ENCODE measurements at regions not wholly inside any gene's neighbourhood (a gene's known extent, or its start where the extent isn't known, plus 50 kb on each side); places are given as distances from the start of the nearest gene placed in this dataset.

DNA sequence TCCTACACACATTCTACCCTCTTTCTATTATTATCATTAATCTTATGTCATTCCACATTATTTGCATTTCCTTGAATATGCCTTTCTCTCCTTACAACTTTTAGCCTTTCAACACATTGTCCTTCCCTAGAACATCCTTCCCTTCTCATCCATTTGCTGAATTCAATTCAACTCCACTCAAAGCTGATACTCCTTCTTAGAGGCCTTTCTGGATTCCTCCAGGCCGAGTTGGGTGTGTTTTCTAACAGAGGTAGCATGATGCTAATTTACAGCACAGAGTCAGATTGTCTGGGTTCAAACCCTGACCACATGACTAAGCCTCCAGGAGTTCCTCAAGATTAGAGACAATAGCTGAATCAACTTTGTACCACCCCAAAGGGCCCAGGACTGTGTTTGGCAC lies 63.4 kb upstream of the IL12A start:
- DNase-seq: no peak
- Histone ChIP-seq H3K27ac (no peak overlapping the region), H3K4me1 (peaks cover 13% of the 10 kb centered on the region), H3K36me3 (no peaks in the 10 kb centered on the region), H3K4me3 (no peak overlapping the region), H3K9me3 (no peaks in the 10 kb centered on the region), H3K27me3 (ENCODE audit: low read depth) (no peaks in the 10 kb centered on the region)
- ATAC-seq: no peak
- TF ChIP-seq CTCF (IDR thresholded peaks at IDR 0.05): no peak
- intact Hi-C loops (cut with DNase I): no loop called here

DNA sequence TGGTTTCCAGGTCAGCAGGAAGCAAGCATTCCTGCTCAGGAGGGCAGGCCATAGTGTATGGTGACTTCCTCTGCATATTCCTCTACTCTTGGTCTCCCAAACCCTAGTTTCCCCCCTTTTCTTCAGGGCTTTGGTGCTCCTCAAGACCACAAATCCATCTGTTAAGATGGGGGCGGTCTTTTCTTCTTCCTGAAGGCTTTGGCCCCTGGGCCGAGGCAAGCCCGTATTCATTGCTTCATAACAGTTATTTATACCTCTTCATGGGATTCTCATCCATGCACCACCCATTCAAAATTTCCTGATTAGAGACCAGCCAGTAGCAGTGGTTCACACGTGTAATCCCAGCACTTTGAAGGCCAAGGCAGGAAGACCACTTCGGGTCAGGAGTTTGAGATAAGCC lies 62.1 kb upstream of the IL12A start:
- no peaks in the 10 kb centered on the region for H3K36me3 ChIP-seq
- no peaks in the 10 kb centered on the region for H3K27me3 ChIP-seq (ENCODE audit: low read depth)
- no peak overlapping the region for H3K27ac ChIP-seq
- H3K4me3 ChIP-seq: no peak overlapping the region
- no peak for TF ChIP-seq CTCF (IDR thresholded peaks at IDR 0.05)
- peaks cover 13% of the 10 kb centered on the region for H3K4me1 ChIP-seq
- intact Hi-C loops (cut with DNase I): no loop called here
- DNase-seq (no peak), ATAC-seq (no peak)
- no peaks in the 10 kb centered on the region for H3K9me3 ChIP-seq

- Histone ChIP-seq H3K27me3 (ENCODE audit: low read depth) (no peaks in the 10 kb centered on the region), H3K27ac (no peak overlapping the region), H3K4me1 (peaks cover 13% of the 10 kb centered on the region), H3K4me3 (no peak overlapping the region), H3K9me3 (no peaks in the 10 kb centered on the region), H3K36me3 (no peaks in the 10 kb centered on the region)
- ATAC-seq (peak in 1 of 2 donors; percentile 8), DNase-seq (no peak)
- intact Hi-C loops (cut with DNase I): no loop called here
- TF ChIP-seq CTCF (IDR thresholded peaks at IDR 0.05): no peak
Measured at GRCh38 chr3:159928071-159928491, 60.6 kb upstream of the IL12A start.

DNA sequence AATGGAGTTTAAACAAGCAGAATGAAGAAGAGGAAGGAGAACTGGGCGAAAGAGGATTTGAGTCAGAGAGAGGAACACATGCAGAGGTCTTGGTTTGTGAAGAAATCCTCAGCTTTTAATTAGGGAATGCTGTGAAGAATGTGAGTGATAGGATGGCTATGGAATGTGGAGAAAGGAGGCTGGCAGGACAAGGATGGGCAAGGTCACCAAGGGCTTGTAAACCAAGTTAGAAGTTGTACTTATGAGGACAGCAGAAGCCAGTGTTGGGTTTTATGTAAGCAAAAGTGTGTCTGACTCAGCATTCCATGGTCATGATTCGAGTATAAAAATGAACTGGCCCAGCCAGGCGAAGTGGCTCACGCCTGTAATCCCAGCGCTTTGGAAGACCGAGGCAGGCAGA lies 60.0 kb upstream of the IL12A start:
- no peaks in the 10 kb centered on the region for H3K36me3 ChIP-seq
- H3K4me3 ChIP-seq: no peak overlapping the region
- H3K27ac ChIP-seq: peak overlapping the region; percentile 63
- H3K9me3 ChIP-seq: peaks cover 2% of the 10 kb centered on the region
- no peaks in the 10 kb centered on the region for H3K27me3 ChIP-seq (ENCODE audit: low read depth)
- peaks cover 13% of the 10 kb centered on the region for H3K4me1 ChIP-seq
- intact Hi-C loops (cut with DNase I): no loop called here
- DNase-seq (no peak), ATAC-seq (peak in 1 of 2 donors; percentile 25)
- TF ChIP-seq CTCF (IDR thresholded peaks at IDR 0.05): no peak

DNA sequence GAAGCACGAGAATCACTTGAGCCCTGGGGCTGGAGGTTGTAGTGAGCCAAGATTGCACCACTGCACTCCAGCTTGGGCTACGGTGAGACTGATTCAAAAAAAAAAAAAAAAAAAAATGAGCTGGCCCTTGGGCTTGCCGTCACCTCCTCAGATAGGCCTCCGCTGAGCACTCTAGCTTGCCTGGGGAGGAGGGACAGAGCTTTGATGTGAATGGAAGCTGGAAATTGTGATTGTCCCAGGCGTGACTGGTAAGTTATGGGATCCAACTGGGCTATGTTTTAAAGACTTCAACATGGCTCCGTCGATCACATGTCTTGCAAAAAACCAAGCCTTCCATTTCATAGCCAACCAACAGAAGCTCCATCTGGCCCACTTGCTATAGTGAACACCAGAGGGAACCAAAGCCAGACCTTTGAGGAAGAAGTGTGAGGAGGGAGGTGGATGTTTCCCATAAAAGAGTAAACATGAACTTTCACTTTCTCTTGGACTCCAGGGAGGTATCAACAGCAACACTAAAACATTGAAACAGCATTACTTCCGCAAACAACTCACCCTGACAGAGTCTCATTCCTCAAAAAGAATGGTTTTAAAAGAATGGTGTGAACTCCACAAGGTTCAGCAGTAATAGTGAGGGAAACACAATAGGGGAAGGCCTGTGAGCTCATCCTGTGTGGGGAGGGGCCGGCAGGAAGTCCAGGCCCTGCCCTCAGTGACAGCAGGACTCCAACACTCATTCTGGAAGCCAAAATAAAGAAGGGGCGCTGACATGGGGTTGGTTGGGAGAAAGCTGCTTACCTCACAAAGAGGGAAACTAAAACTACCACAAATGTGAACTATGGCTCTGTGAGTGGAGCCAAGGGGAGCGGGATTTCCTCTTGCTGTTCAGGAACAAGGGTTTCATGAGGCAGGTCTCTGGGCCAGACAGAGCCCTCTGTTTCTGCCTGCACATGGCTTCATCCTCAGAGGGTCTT lies 59.2 kb upstream of the IL12A start:
- Histone ChIP-seq H3K9me3 (peaks cover 10% of the 10 kb centered on the region), H3K4me3 (no peak overlapping the region), H3K27me3 (ENCODE audit: low read depth) (no peaks in the 10 kb centered on the region), H3K4me1 (peaks cover 13% of the 10 kb centered on the region), H3K36me3 (no peaks in the 10 kb centered on the region), H3K27ac (peak overlapping the region; percentile 63)
- TF ChIP-seq CTCF (IDR thresholded peaks at IDR 0.05): peak; percentile 35
- ATAC-seq (peak; percentile 81 to 84), DNase-seq (peak; percentile 46)
- intact Hi-C loops (cut with DNase I): no loop called here
